Progenitor cell of endocrine pancreas (in vitro differentiated cells): ENCODE measurements at regions not wholly inside any gene's neighbourhood (a gene's known extent, or its start where the extent isn't known, plus 50 kb on each side); places are given as distances from the start of the nearest gene placed in this dataset.
"Not testable (repeated sequence)": the region's sequence is repeated elsewhere in the genome, so short reads cannot be mapped to it uniquely, and the experiment has no call there.

Experiments
- DNase-seq: peaks from one replicate; pipeline ENCODE4 v3.0.0; 2021; ENCODE audit warnings: low spot score; ENCODE audit not compliant: unreplicated experiment
- H3K27ac Mint-ChIP-seq: 2 replicates; pipeline ENCODE4 v1.8.0; 2021; ENCODE audit warnings: mild to moderate bottlenecking, moderate library complexity, mixed read lengths
- H3K27me3 Mint-ChIP-seq: 2 replicates; pipeline ENCODE4 v1.8.0; 2021; ENCODE audit warnings: mixed read lengths
- H3K36me3 Mint-ChIP-seq: 2 replicates; pipeline ENCODE4 v1.8.0; 2022; ENCODE audit warnings: mixed read lengths; ENCODE audit not compliant: insufficient read depth
- H3K4me1 Mint-ChIP-seq: 2 replicates; pipeline ENCODE4 v1.8.0; 2021; ENCODE audit warnings: low read depth, mixed read lengths
- H3K4me3 Mint-ChIP-seq: 2 replicates; pipeline ENCODE4 v1.8.0; 2021; ENCODE audit warnings: low read depth, mild to moderate bottlenecking, moderate library complexity, mixed read lengths
- H3K9me3 Mint-ChIP-seq: 2 replicates; pipeline ENCODE4 v1.8.0; 2021; ENCODE audit warnings: low read depth, mixed read lengths
- CTCF ChIP-seq: fragments of 200-600 bp; sonication (generic); IDR thresholded peaks from one replicate; pipeline ENCODE4 v1.5.0; 2021; ENCODE audit warnings: antibody characterized with exemption, mild to moderate bottlenecking; ENCODE audit not compliant: unreplicated experiment

- Mint-ChIP-seq H3K4me3 (no peak overlapping the region), H3K4me1 (no peaks in the 10 kb centered on the region), H3K36me3 (peaks cover 1% of the 10 kb centered on the region), H3K27me3 (no peaks in the 10 kb centered on the region), H3K9me3 (peaks cover 22% of the 10 kb centered on the region), H3K27ac (no peak overlapping the region)
- TF ChIP-seq CTCF: no peak
- no peak for DNase-seq
Measured at GRCh38 chr15:20409247-20409646, 132.4 kb downstream of the GOLGA6L6 start.

GRCh38 chr15:20407553-20407952 lies 134.0 kb downstream of the GOLGA6L6 start:
- H3K27me3 Mint-ChIP-seq: no peaks in the 10 kb centered on the region
- no peak for DNase-seq
- H3K36me3 Mint-ChIP-seq: no peaks in the 10 kb centered on the region
- TF ChIP-seq CTCF: no peak
- no peaks in the 10 kb centered on the region for H3K4me1 Mint-ChIP-seq
- no peak overlapping the region for H3K4me3 Mint-ChIP-seq
- H3K27ac Mint-ChIP-seq: no peak overlapping the region
- peaks cover 13% of the 10 kb centered on the region for H3K9me3 Mint-ChIP-seq

- H3K4me1 Mint-ChIP-seq, DNase-seq, H3K36me3 Mint-ChIP-seq, H3K27me3 Mint-ChIP-seq, H3K4me3 Mint-ChIP-seq, H3K9me3 Mint-ChIP-seq, H3K27ac Mint-ChIP-seq: not testable (repeated sequence)
Measured at GRCh38 chr15:20404571-20404970, 137.0 kb downstream of the GOLGA6L6 start.

GRCh38 chr15:20402586-20402985 lies 139.0 kb downstream of the GOLGA6L6 start:
- not testable (repeated sequence) for H3K27me3 Mint-ChIP-seq, H3K4me1 Mint-ChIP-seq, DNase-seq, H3K27ac Mint-ChIP-seq, H3K36me3 Mint-ChIP-seq, H3K9me3 Mint-ChIP-seq, H3K4me3 Mint-ChIP-seq

- not testable (repeated sequence) for H3K27ac Mint-ChIP-seq, H3K36me3 Mint-ChIP-seq, DNase-seq, H3K4me3 Mint-ChIP-seq, H3K4me1 Mint-ChIP-seq, H3K9me3 Mint-ChIP-seq, H3K27me3 Mint-ChIP-seq
Measured at GRCh38 chr15:20401058-20401457, 140.5 kb downstream of the GOLGA6L6 start.

- not testable (repeated sequence) for DNase-seq, H3K9me3 Mint-ChIP-seq, H3K4me1 Mint-ChIP-seq, H3K27me3 Mint-ChIP-seq, H3K4me3 Mint-ChIP-seq, H3K27ac Mint-ChIP-seq, H3K36me3 Mint-ChIP-seq
Measured at GRCh38 chr15:20398680-20399079, 142.9 kb downstream of the GOLGA6L6 start.

GRCh38 chr15:20388161-20388560 lies 153.4 kb downstream of the GOLGA6L6 start:
- H3K36me3 Mint-ChIP-seq, H3K9me3 Mint-ChIP-seq, H3K27me3 Mint-ChIP-seq, DNase-seq, H3K4me1 Mint-ChIP-seq, H3K4me3 Mint-ChIP-seq, H3K27ac Mint-ChIP-seq: not testable (repeated sequence)

GRCh38 chr15:20386198-20386597 lies 155.4 kb downstream of the GOLGA6L6 start:
- DNase-seq: no peak
- Mint-ChIP-seq H3K27me3 (no peaks in the 10 kb centered on the region), H3K36me3 (no peaks in the 10 kb centered on the region), H3K9me3 (peaks cover 2% of the 10 kb centered on the region), H3K4me1 (no peaks in the 10 kb centered on the region), H3K4me3 (no peak overlapping the region), H3K27ac (no peak overlapping the region)
- TF ChIP-seq CTCF: no peak

- not testable (repeated sequence) for H3K36me3 Mint-ChIP-seq, H3K4me3 Mint-ChIP-seq, H3K27me3 Mint-ChIP-seq, H3K27ac Mint-ChIP-seq, H3K9me3 Mint-ChIP-seq, DNase-seq, H3K4me1 Mint-ChIP-seq
Measured at GRCh38 chr15:20380199-20380598, 161.4 kb downstream of the GOLGA6L6 start.
